Skeletal muscle cell (primary cell): ENCODE measurements at regions not wholly inside any gene's neighbourhood (a gene's known extent, or its start where the extent isn't known, plus 50 kb on each side); places are given as distances from the start of the nearest gene placed in this dataset.
"Not testable (repeated sequence)": the region's sequence is repeated elsewhere in the genome, so short reads cannot be mapped to it uniquely, and the experiment has no call there.

ENCODE experiments used
- DNase-seq: peaks from one replicate; pipeline ENCODE4 v3.0.0-alpha.2; 2010; ENCODE audit warnings: low read depth
- H3K4me3 ChIP-seq: 2 replicates; pipeline ENCODE4 v1.5.1; 2011; ENCODE audit warnings: low read depth, mild to moderate bottlenecking, control low read depth, low read length, moderate library complexity

- no peak for DNase-seq
- H3K4me3 ChIP-seq: no peak overlapping the region
Measured at GRCh38 chr2:239824866-239825704, 200.1 kb downstream of the NDUFA10 start.

GRCh38 chr2:239824046-239824694 lies 201.0 kb downstream of the NDUFA10 start:
- no peak for DNase-seq
- H3K4me3 ChIP-seq: no peak overlapping the region

- no peak overlapping the region for H3K4me3 ChIP-seq
- DNase-seq: no peak
Measured at GRCh38 chr2:239822146-239822831, 202.9 kb downstream of the NDUFA10 start.

GRCh38 chr2:239821694-239822075 lies 203.5 kb downstream of the NDUFA10 start:
- DNase-seq: no peak
- no peak overlapping the region for H3K4me3 ChIP-seq

GRCh38 chr2:239820836-239821693 lies 204.1 kb downstream of the NDUFA10 start:
- no peak for DNase-seq
- no peak overlapping the region for H3K4me3 ChIP-seq

GRCh38 chr2:239819974-239820555 lies 205.1 kb downstream of the NDUFA10 start:
- H3K4me3 ChIP-seq: no peak overlapping the region
- DNase-seq: no peak

GRCh38 chr2:239819091-239819973 lies 205.8 kb downstream of the NDUFA10 start:
- H3K4me3 ChIP-seq: no peak overlapping the region
- no peak for DNase-seq

GRCh38 chr2:239818531-239819011 lies 206.6 kb downstream of the NDUFA10 start:
- DNase-seq: no peak

GRCh38 chr2:239818086-239818485 lies 207.1 kb downstream of the NDUFA10 start:
- no peak for DNase-seq
- no peak overlapping the region for H3K4me3 ChIP-seq

More at GRCh38 chr2:239818531-239819011, 206.6 kb downstream of the NDUFA10 start:
- H3K4me3 ChIP-seq: no peak overlapping the region

- DNase-seq, H3K4me3 ChIP-seq: not testable (repeated sequence)
Measured at GRCh38 chr2:239817468-239818031, 207.6 kb downstream of the NDUFA10 start.

GRCh38 chr2:239816576-239817467 lies 208.3 kb downstream of the NDUFA10 start:
- H3K4me3 ChIP-seq: no peak overlapping the region
- no peak for DNase-seq

- H3K4me3 ChIP-seq: no peak overlapping the region
- DNase-seq: no peak
Measured at GRCh38 chr2:239815671-239816070, 209.5 kb downstream of the NDUFA10 start.

GRCh38 chr2:239814861-239815601 lies 210.1 kb downstream of the NDUFA10 start:
- no peak for DNase-seq
- H3K4me3 ChIP-seq: no peak overlapping the region

GRCh38 chr2:239814116-239814860 lies 210.9 kb downstream of the NDUFA10 start:
- DNase-seq: no peak
- H3K4me3 ChIP-seq: no peak overlapping the region

- no peak for DNase-seq
Measured at GRCh38 chr2:239813261-239814115, 211.7 kb downstream of the NDUFA10 start.

More at GRCh38 chr2:239813261-239814115, 211.7 kb downstream of the NDUFA10 start:
- H3K4me3 ChIP-seq: no peak overlapping the region
